NCI-H446 (cell line): ENCODE measurements at regions not wholly inside any gene's neighbourhood (a gene's known extent, or its start where the extent isn't known, plus 50 kb on each side); places are given as distances from the start of the nearest gene placed in this dataset.

Experiments
- DNase-seq, 2 experiments: peaks; one replicate each; lab custom pipeline; 2025; lab: John Stamatoyannopoulos, UW

GRCh38 chr10:111739125-111739873, 444.3 kb downstream of the GPAM start:
- DNase-seq = no peak

GRCh38 chr10:111739874-111740139, 443.8 kb downstream of the GPAM start:
- no peak for DNase-seq

DNA sequence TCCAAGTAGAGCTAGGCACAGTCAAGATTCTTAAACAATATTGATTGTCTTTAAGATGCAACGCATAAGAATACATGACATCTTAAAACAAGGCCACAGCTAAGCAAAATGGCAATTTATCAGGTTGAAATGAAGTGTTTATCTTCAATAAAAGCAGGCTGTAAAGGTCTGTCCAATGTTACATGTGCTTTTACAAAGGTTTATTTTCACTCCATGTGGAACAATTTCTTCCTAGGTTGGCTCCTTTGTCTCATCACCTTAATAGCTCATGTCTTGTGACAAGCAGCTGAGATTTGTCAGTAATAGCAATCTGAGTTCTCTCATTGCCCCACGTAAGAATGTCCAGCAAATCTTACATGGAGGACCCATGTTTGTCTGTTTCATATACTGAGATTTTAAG, 437.6 kb downstream of the GPAM start:
- no peak for DNase-seq

- no peak for DNase-seq
Measured at GRCh38 chr10:111747751-111748150, 435.8 kb downstream of the GPAM start.

DNA sequence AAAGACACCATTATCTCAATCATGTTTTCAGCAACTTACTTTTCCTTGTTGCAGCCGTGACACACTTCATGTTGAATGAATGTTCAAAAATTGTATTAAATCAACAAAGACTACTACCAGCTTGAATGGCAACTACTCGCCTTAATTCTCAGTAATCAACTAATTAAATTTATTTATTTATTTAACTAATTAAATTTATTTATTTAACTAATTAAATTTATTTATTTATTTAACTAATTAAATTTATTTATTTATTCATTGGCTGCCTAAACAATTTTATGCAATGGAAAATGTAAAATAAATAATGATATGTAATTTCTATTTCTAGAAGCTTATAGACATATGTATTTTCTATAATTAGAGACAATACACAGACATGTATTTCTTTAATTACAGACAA, 435.4 kb downstream of the GPAM start:
- no peak for DNase-seq

DNA sequence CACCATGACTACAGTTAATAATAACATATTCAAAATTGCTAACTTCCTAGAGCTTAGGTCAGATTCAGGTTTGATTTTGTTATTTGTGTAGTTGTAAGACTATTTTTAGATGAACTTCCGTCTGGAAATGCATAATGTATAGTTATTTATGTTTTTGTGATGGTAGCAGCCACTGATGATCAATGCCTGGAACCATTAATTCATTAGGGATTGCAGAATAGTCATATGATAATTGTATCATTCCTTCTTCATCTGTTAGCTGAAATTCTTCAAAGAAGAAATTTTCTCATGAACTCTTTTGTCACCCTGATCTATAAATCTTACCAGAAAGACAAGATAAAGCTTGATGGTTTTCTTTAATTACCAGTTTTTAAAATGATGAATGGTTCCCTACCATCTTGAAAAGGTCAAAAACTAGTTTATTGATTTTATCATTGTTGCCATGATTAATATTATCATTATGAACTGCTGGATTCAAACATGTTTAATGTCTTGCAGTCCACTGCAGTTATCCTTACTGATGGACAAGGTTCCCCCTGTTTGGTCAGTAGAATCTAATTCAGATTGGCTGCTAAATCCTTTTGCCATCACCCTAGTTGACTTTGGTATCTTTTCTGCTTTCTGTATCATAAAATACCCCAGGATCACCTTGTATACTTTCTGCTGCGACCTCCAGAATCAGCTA, 433.3 kb downstream of the GPAM start:
- DNase-seq = no peak

- peak in 1 of 2 experiments; percentile 22 for DNase-seq
Measured at GRCh38 chr10:111756217-111757061, 427.1 kb downstream of the GPAM start.

GRCh38 chr10:111758593-111758992, 425.0 kb downstream of the GPAM start:
- DNase-seq = no peak

DNA sequence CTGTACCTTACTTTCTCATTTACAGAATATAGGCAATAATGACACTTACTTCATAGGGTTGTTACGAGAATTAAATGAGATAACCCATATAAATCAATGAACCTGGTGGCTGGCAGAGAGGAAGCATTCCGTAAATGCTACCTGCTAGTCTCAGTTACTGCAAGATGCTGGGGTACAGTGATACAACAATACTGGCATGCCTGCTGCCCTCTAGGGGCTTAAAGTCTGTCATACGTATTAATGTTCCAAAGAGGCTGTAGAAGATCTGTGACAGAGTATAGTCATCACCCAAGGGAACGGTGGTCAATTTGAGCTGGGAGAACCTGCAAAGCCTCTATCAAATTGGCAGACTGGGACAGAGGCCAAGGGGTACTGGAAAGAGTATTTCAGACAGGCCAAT, 421.5 kb downstream of the GPAM start:
- DNase-seq = no peak

DNA sequence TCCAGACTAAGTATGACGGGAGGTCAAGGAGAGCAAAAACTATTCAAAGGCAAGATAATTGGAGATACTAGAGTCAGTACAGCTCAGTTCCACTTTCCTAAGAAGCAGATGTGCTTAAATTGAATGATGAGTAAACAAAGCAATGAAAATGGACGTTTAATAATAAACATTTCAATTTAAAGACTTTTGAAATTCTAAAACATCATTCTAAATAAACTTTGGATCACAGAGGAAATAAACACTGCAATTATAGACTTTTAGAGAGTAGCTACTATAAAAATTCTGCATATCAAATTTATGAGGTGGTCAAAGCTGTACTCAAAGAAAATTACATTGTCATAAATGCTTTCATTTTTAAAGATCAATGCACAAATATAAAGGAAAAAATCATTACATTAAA, 418.3 kb downstream of the GPAM start:
- no peak for DNase-seq

- no peak for DNase-seq
Measured at GRCh38 chr10:111766464-111766863, 417.1 kb downstream of the GPAM start.

DNA sequence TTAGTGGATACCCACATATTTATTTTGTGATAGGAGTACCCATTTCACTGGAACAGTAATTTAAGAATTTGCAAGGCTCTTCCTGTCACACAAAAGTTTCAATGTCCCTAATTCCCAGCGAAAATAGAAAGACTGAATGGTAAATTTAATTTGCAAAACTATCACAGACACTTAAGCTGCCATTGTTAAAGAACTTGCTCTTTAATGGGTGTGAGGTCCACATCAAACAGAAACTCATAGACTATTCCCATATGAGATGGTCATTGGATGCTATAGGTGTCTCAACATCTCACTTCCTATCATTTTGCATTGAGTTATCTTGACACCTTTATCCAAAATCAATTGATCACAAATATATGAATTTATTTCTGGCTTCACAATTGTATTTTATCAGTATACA, 415.9 kb downstream of the GPAM start:
- DNase-seq = no peak

DNA sequence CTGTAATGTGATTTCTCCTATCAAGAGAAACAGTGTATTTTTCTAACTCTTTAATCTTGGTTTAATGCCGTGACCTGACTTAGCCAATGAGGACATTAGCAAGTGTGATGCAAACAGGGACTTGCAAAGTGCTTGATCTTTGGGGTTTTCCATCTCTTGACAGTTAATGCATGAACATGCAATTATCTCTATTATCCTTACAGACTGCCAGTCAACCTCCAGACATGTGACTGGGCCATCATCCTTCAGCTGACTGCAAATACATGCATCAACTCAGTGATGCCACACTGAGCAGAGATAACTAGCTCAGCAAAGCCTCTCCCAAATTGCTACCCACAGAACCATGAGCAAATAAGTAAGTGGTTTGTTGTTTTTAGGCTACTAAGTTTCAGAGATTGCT, 409.6 kb downstream of the GPAM start:
- no peak for DNase-seq

DNA sequence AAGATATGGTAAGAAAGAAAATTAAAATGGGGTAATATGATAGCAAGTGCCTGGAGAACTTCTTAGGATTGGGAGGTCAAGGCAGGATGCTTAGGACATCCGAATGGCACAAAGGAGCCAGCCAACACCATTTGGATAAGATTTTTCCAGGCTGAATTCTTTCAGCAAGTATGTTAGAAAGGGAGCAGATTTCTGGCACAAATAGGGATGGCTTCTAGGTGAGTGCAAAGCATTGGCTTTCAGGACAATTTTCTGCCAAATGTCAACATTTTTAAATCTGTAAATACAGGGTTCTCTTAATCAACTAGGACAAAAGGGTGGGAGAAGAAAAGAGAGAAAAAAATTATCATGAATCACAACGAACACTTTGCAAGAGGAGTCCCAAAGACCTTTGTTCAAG, 409.1 kb downstream of the GPAM start:
- DNase-seq = no peak

GRCh38 chr10:111784436-111784835, 399.1 kb downstream of the GPAM start:
- peak; percentile 23 to 60 for DNase-seq

- DNase-seq = peak; percentile 39 to 73
Measured at GRCh38 chr10:111784946-111785465, 398.6 kb downstream of the GPAM start.

GRCh38 chr10:111785921-111786320, 397.6 kb downstream of the GPAM start:
- DNase-seq = no peak

GRCh38 chr10:111789821-111790220, 393.7 kb downstream of the GPAM start:
- DNase-seq = no peak

DNA sequence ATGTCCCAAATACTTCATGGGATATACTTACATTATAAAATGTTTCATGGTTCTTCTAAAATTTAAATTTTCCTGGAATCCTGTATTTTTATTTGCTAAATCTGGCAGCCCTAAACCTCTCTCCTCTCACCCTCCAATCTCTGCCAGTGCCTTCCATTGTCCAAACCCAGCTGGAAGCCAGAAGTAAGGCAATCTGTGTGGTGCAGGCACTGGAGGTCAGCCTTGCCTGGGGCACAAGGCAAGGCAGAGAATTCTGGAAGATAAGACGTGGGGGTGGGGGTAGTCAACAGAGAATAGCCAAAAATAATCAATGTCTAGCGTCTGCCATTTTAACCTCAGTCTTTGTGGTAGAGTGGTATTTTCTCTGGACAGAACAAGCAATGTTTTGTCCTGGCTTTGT, 381.7 kb downstream of the GPAM start:
- no peak for DNase-seq

- DNase-seq = no peak
Measured at GRCh38 chr10:111804781-111805180, 378.8 kb downstream of the GPAM start.

DNA sequence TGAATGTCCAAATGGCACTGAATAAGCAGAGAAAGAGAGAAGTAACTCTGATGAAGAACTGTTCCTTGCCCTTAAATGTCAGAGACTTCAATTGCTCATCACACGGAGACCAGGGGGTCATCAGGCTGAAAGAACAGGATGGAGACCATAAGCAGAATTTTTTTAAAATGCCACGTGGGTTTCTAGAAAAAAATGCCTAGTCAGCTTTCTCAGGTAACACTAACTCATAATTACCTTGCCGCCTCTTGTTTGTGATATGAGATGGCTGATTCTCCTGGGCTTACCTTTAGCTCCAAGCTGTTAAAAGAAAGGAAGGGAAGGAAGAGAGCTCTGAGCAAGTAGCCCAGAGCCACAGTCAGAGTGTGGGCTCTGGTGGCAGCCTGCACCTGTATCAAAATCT, 372.0 kb downstream of the GPAM start:
- no peak for DNase-seq

DNA sequence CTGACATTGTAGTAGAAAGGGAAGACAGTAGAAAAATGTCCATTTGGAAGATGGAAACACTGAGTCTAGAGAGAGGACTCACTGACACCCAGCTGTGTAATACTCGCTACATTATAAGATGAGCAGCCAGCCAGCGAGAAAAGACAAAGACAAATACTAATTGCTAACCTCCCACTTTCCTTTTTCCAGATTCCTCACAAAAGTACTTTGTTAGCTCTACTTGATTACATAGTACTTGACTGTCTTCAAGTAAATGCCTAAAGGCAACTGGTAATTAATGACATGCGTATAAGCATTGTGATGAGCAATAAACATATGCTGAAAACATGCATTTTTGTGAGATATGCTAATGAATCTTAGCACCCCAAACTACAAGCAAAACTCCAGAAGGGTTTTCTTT, 363.1 kb downstream of the GPAM start:
- no peak for DNase-seq

- no peak for DNase-seq
Measured at GRCh38 chr10:111821871-111822270, 361.7 kb downstream of the GPAM start.
